Progenitor cell of endocrine pancreas (in vitro differentiated cells): ENCODE measurements at regions not wholly inside any gene's neighbourhood (a gene's known extent, or its start where the extent isn't known, plus 50 kb on each side); places are given as distances from the start of the nearest gene placed in this dataset.

Experiments used
- DNase-seq: peaks from one replicate; pipeline ENCODE4 v3.0.0; 2021; ENCODE audit warnings: low spot score; ENCODE audit not compliant: unreplicated experiment
- H3K27ac Mint-ChIP-seq: 2 replicates; pipeline ENCODE4 v1.8.0; 2021; ENCODE audit warnings: mild to moderate bottlenecking, moderate library complexity, mixed read lengths
- H3K27me3 Mint-ChIP-seq: 2 replicates; pipeline ENCODE4 v1.8.0; 2021; ENCODE audit warnings: mixed read lengths
- H3K36me3 Mint-ChIP-seq: 2 replicates; pipeline ENCODE4 v1.8.0; 2022; ENCODE audit warnings: mixed read lengths; ENCODE audit not compliant: insufficient read depth
- H3K4me1 Mint-ChIP-seq: 2 replicates; pipeline ENCODE4 v1.8.0; 2021; ENCODE audit warnings: low read depth, mixed read lengths
- H3K4me3 Mint-ChIP-seq: 2 replicates; pipeline ENCODE4 v1.8.0; 2021; ENCODE audit warnings: low read depth, mild to moderate bottlenecking, moderate library complexity, mixed read lengths
- H3K9me3 Mint-ChIP-seq: 2 replicates; pipeline ENCODE4 v1.8.0; 2021; ENCODE audit warnings: low read depth, mixed read lengths
- CTCF ChIP-seq: fragments of 200-600 bp; sonication (generic); IDR thresholded peaks from one replicate; pipeline ENCODE4 v1.5.0; 2021; ENCODE audit warnings: antibody characterized with exemption, mild to moderate bottlenecking; ENCODE audit not compliant: unreplicated experiment

GRCh38 chr11:90844041-90844440 lies 621.2 kb upstream of the CHORDC1 start:
- H3K36me3 Mint-ChIP-seq = no peaks in the 10 kb centered on the region
- H3K9me3 Mint-ChIP-seq = no peaks in the 10 kb centered on the region
- H3K4me1 Mint-ChIP-seq = peaks cover 2% of the 10 kb centered on the region
- TF ChIP-seq CTCF = no peak
- no peak overlapping the region for H3K4me3 Mint-ChIP-seq
- no peak for DNase-seq
- H3K27me3 Mint-ChIP-seq = no peaks in the 10 kb centered on the region
- H3K27ac Mint-ChIP-seq = no peak overlapping the region

- Mint-ChIP-seq H3K9me3 (no peaks in the 10 kb centered on the region), H3K4me3 (no peak overlapping the region)
Measured at GRCh38 chr11:90842681-90843080, 619.8 kb upstream of the CHORDC1 start.

GRCh38 chr11:90840071-90840470 lies 617.2 kb upstream of the CHORDC1 start:
- no peaks in the 10 kb centered on the region for H3K9me3 Mint-ChIP-seq
- H3K4me3 Mint-ChIP-seq = no peak overlapping the region
- no peak for DNase-seq
- no peaks in the 10 kb centered on the region for H3K36me3 Mint-ChIP-seq
- no peaks in the 10 kb centered on the region for H3K27me3 Mint-ChIP-seq
- H3K27ac Mint-ChIP-seq = no peak overlapping the region
- peaks cover 3% of the 10 kb centered on the region for H3K4me1 Mint-ChIP-seq
- TF ChIP-seq CTCF = no peak

More at GRCh38 chr11:90842681-90843080, 619.8 kb upstream of the CHORDC1 start:
- no peak for TF ChIP-seq CTCF
- H3K27me3 Mint-ChIP-seq = no peaks in the 10 kb centered on the region
- peaks cover 3% of the 10 kb centered on the region for H3K4me1 Mint-ChIP-seq
- H3K27ac Mint-ChIP-seq = no peak overlapping the region
- DNase-seq = no peak
- no peaks in the 10 kb centered on the region for H3K36me3 Mint-ChIP-seq

GRCh38 chr11:90836031-90836430 lies 613.2 kb upstream of the CHORDC1 start:
- TF ChIP-seq CTCF = no peak
- DNase-seq = no peak
- H3K27ac Mint-ChIP-seq = no peak overlapping the region
- no peak overlapping the region for H3K4me3 Mint-ChIP-seq
- peaks cover 3% of the 10 kb centered on the region for H3K4me1 Mint-ChIP-seq
- H3K27me3 Mint-ChIP-seq = no peaks in the 10 kb centered on the region
- H3K9me3 Mint-ChIP-seq = no peaks in the 10 kb centered on the region
- no peaks in the 10 kb centered on the region for H3K36me3 Mint-ChIP-seq

- no peak overlapping the region for H3K27ac Mint-ChIP-seq
- DNase-seq = no peak
- no peaks in the 10 kb centered on the region for H3K27me3 Mint-ChIP-seq
- H3K36me3 Mint-ChIP-seq = no peaks in the 10 kb centered on the region
- no peaks in the 10 kb centered on the region for H3K9me3 Mint-ChIP-seq
- peaks cover 5% of the 10 kb centered on the region for H3K4me1 Mint-ChIP-seq
- no peak overlapping the region for H3K4me3 Mint-ChIP-seq
- TF ChIP-seq CTCF = no peak
Measured at GRCh38 chr11:90823446-90823845, 600.6 kb upstream of the CHORDC1 start.
